Mesothelial cell of epicardium (in vitro differentiated cells): ENCODE measurements at regions not wholly inside any gene's neighbourhood (a gene's known extent, or its start where the extent isn't known, plus 50 kb on each side); places are given as distances from the start of the nearest gene placed in this dataset.

ENCODE experiments used
- DNase-seq, 2 experiments: peaks; one replicate each; pipeline ENCODE4 v3.0.0; 2021; ENCODE audit warnings: low spot score in 2 of 2; ENCODE audit not compliant: unreplicated experiment in 2 of 2
- H3K27ac Mint-ChIP-seq: 2 replicates; pipeline ENCODE4 v1.8.0; 2021; ENCODE audit warnings: mixed read lengths
- H3K27me3 Mint-ChIP-seq: 2 replicates; pipeline ENCODE4 v1.8.0; 2021; ENCODE audit warnings: low read depth, mixed read lengths
- H3K36me3 Mint-ChIP-seq: 2 replicates; pipeline ENCODE4 v1.8.0; 2021; ENCODE audit warnings: mixed read lengths
- H3K4me1 Mint-ChIP-seq: 2 replicates; pipeline ENCODE4 v1.8.0; 2021; ENCODE audit warnings: mixed read lengths
- H3K4me3 Mint-ChIP-seq: 2 replicates; pipeline ENCODE4 v1.8.0; 2021; ENCODE audit warnings: mild to moderate bottlenecking, moderate library complexity, mixed read lengths
- H3K9me3 Mint-ChIP-seq: 2 replicates; pipeline ENCODE4 v1.8.0; 2021; ENCODE audit warnings: mixed read lengths
- CTCF ChIP-seq: fragments of 200-600 bp; sonication (generic); IDR thresholded peaks from one replicate; pipeline ENCODE4 v1.5.0; 2021; ENCODE audit warnings: antibody characterized with exemption; ENCODE audit not compliant: unreplicated experiment

DNA sequence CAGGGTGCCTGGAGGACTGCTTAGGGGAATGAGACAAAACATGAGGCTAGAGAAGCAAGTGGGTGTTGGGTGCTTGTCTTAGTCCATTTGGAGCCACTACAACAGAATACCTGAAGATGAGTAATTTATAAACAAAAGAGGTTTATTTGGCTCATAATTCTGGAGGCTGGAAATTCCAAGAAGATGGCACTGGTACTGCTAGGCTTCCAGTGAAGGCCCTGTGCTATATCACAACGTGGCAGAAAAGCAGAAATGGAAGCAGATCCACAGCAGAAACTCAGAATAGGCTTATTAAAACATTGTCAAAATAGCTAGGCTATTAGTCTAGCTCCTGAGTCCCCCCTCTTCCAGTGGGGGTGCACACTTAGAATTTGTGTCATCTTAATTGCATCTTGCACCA lies 701.7 kb downstream of the RWDD3 start:
- DNase-seq, result no peak
- peaks cover 64% of the 10 kb centered on the region for H3K4me1 Mint-ChIP-seq

DNA sequence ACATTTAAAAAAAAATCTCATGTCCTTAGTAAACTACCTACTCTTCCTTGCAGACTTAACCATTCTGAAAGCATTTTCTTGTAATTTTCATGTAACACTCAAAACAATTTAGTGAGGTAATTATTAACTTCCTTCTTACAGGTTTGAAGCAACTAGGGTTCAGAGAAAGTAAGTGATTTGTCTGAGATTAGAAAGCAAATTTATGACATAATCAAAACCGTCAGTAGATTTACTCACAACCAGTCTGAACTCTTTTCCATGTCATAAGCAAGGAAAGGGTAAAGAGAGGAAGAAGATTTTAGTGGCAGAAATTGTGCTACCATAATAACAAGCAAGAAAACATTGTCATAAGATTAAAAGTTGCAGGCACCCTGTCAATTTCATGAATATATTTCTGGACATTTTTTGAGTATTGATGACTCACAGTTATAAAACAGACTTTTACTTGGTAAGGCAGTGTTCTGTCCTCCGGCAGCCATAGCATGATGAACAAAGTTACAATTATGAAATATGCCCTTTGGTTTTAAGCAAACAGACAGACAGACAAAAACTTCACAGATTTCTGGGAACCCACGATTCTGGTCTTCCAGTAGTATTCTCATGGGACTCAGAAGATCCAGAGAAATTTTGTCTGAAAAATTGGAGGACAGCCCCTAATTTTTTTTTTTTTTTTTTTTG lies 707.2 kb downstream of the RWDD3 start:
- DNase-seq, result no peak
- no peak for TF ChIP-seq CTCF
- H3K9me3 Mint-ChIP-seq, result peaks cover 1% of the 10 kb centered on the region
- no peaks in the 10 kb centered on the region for H3K36me3 Mint-ChIP-seq
- H3K27ac Mint-ChIP-seq, result peak overlapping the region; percentile 2
- no peaks in the 10 kb centered on the region for H3K27me3 Mint-ChIP-seq
- H3K4me3 Mint-ChIP-seq, result no peak overlapping the region
- H3K4me1 Mint-ChIP-seq, result peaks cover 34% of the 10 kb centered on the region

More for the DNA sequence above, 701.7 kb downstream of the RWDD3 start:
- Mint-ChIP-seq H3K27ac (no peak overlapping the region), H3K9me3 (peaks cover 7% of the 10 kb centered on the region), H3K4me3 (no peak overlapping the region), H3K27me3 (no peaks in the 10 kb centered on the region), H3K36me3 (peaks cover 3% of the 10 kb centered on the region)
- no peak for TF ChIP-seq CTCF

DNA sequence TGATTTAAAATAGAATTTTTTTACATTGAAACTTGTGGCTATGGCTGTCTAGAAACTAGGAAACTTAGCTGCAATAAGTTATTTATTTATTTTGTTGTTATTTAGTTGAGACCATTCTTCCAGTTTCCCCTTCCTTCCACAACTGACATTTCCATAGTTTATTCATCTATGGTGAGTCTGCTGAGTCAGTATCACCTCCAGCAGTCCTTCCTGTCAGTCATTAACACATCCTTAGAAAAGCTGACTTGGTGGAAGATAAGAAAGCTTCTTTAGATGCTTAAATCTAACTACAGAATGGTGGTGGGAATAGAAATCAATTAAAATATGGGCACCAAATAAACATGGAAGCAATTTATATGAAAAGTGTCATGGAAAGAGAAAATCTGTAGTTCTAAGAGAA lies 714.0 kb downstream of the RWDD3 start:
- H3K4me3 Mint-ChIP-seq, result no peak overlapping the region
- H3K9me3 Mint-ChIP-seq, result no peaks in the 10 kb centered on the region
- peaks cover 15% of the 10 kb centered on the region for H3K4me1 Mint-ChIP-seq
- no peaks in the 10 kb centered on the region for H3K36me3 Mint-ChIP-seq
- DNase-seq, result no peak
- H3K27me3 Mint-ChIP-seq, result no peaks in the 10 kb centered on the region
- no peak for TF ChIP-seq CTCF
- H3K27ac Mint-ChIP-seq, result no peak overlapping the region

DNA sequence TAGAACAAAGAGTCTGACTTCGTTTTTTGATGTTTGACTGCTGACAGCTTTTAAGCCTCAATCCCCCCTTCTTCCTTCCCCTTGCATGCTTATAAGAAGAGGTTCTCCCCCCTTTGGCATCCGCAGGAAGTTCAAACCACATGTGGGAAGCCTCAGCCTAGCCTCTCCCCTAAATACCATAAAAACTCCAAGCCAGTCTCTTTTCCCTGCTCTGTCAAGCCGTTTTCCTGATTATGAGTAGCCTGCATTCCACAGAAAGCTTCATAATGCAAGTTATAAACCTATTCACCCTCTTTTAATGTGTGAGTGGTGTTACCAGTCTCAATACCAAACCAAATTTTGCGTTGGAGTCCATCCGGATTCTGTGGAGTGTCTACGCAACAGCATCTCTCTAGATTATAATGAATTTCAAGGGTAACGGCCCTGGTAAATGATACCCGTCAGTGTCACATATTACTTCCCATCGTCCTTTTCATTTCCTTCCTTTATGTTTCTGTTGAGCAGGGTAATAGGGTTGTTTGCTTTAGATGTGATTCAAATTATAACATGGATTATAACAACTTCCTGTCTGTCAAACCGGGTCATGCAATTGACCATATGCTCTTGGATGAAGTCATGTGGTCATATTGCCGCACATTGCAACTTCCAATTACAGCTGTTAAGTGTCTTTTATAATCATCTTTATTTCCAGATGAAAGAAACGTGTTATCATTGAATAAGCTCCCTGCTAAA lies 717.5 kb downstream of the RWDD3 start:
- Mint-ChIP-seq H3K27ac (peak overlapping the region; percentile 41), H3K27me3 (no peaks in the 10 kb centered on the region), H3K36me3 (no peaks in the 10 kb centered on the region), H3K9me3 (no peaks in the 10 kb centered on the region), H3K4me3 (no peak overlapping the region), H3K4me1 (peaks cover 43% of the 10 kb centered on the region)
- TF ChIP-seq CTCF, result no peak
- no peak for DNase-seq

- no peak for DNase-seq
- no peaks in the 10 kb centered on the region for H3K36me3 Mint-ChIP-seq
- TF ChIP-seq CTCF, result peak; percentile 20
Observed at GRCh38 chr1:95953015-95953414, 719.0 kb downstream of the RWDD3 start.

More at GRCh38 chr1:95953015-95953414, 719.0 kb downstream of the RWDD3 start:
- Mint-ChIP-seq H3K27ac (peak overlapping the region; percentile 49), H3K9me3 (no peaks in the 10 kb centered on the region), H3K27me3 (no peaks in the 10 kb centered on the region), H3K4me3 (no peak overlapping the region), H3K4me1 (peaks cover 57% of the 10 kb centered on the region)
